Mesothelial cell of epicardium (in vitro differentiated cells): ENCODE measurements at regions not wholly inside any gene's neighbourhood (a gene's known extent, or its start where the extent isn't known, plus 50 kb on each side); places are given as distances from the start of the nearest gene placed in this dataset.

Source experiments
- DNase-seq, 2 experiments: peaks; one replicate each; pipeline ENCODE4 v3.0.0; 2021; ENCODE audit warnings: low spot score in 2 of 2; ENCODE audit not compliant: unreplicated experiment in 2 of 2
- H3K27ac Mint-ChIP-seq: 2 replicates; pipeline ENCODE4 v1.8.0; 2021; ENCODE audit warnings: mixed read lengths
- H3K27me3 Mint-ChIP-seq: 2 replicates; pipeline ENCODE4 v1.8.0; 2021; ENCODE audit warnings: low read depth, mixed read lengths
- H3K36me3 Mint-ChIP-seq: 2 replicates; pipeline ENCODE4 v1.8.0; 2021; ENCODE audit warnings: mixed read lengths
- H3K4me1 Mint-ChIP-seq: 2 replicates; pipeline ENCODE4 v1.8.0; 2021; ENCODE audit warnings: mixed read lengths
- H3K4me3 Mint-ChIP-seq: 2 replicates; pipeline ENCODE4 v1.8.0; 2021; ENCODE audit warnings: mild to moderate bottlenecking, moderate library complexity, mixed read lengths
- H3K9me3 Mint-ChIP-seq: 2 replicates; pipeline ENCODE4 v1.8.0; 2021; ENCODE audit warnings: mixed read lengths
- CTCF ChIP-seq: fragments of 200-600 bp; sonication (generic); IDR thresholded peaks from one replicate; pipeline ENCODE4 v1.5.0; 2021; ENCODE audit warnings: antibody characterized with exemption; ENCODE audit not compliant: unreplicated experiment

- Mint-ChIP-seq H3K4me1 (no peaks in the 10 kb centered on the region), H3K9me3 (peaks cover 2% of the 10 kb centered on the region), H3K27me3 (peaks cover 30% of the 10 kb centered on the region), H3K27ac (no peak overlapping the region), H3K36me3 (no peaks in the 10 kb centered on the region), H3K4me3 (no peak overlapping the region)
- no peak for TF ChIP-seq CTCF
- no peak for DNase-seq
These were observed 492.0 kb upstream of the RUNX1 start for GRCh38 chr21:35540950-35541638.

- H3K36me3 Mint-ChIP-seq = no peaks in the 10 kb centered on the region
- no peaks in the 10 kb centered on the region for H3K4me1 Mint-ChIP-seq
- no peak for DNase-seq
- peaks cover 18% of the 10 kb centered on the region for H3K9me3 Mint-ChIP-seq
- H3K27ac Mint-ChIP-seq = no peak overlapping the region
- peaks cover 26% of the 10 kb centered on the region for H3K27me3 Mint-ChIP-seq
- TF ChIP-seq CTCF = no peak
- H3K4me3 Mint-ChIP-seq = no peak overlapping the region
These were observed 489.3 kb upstream of the RUNX1 start for GRCh38 chr21:35538386-35538785.

DNA sequence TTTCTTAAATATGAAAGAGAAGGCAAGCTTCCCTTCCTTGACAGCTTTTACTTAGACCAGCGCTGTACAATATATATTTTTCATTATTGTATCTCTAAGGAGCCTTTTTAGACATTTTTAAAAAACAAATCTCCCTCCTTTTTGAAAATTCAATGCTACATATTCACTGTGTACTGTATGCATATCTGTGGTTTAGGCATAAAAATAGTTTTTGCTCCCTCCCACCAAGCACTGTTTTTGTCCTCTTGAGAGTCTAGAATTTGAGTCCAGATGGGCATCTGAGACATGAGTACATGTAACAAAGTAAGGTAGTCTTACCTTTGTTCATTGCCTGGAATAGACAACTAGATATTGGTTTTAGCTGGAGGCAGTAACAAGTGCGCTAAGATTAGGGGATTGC, 488.5 kb upstream of the RUNX1 start:
- H3K27me3 Mint-ChIP-seq = peaks cover 25% of the 10 kb centered on the region
- DNase-seq = no peak
- no peaks in the 10 kb centered on the region for H3K4me1 Mint-ChIP-seq
- TF ChIP-seq CTCF = no peak
- no peaks in the 10 kb centered on the region for H3K36me3 Mint-ChIP-seq
- H3K9me3 Mint-ChIP-seq = peaks cover 18% of the 10 kb centered on the region
- H3K27ac Mint-ChIP-seq = no peak overlapping the region
- H3K4me3 Mint-ChIP-seq = no peak overlapping the region

- Mint-ChIP-seq H3K4me3 (no peak overlapping the region), H3K9me3 (peaks cover 18% of the 10 kb centered on the region), H3K4me1 (peaks cover 11% of the 10 kb centered on the region), H3K36me3 (no peaks in the 10 kb centered on the region), H3K27me3 (peaks cover 17% of the 10 kb centered on the region), H3K27ac (no peak overlapping the region)
- DNase-seq = no peak
- no peak for TF ChIP-seq CTCF
These were observed 484.8 kb upstream of the RUNX1 start for GRCh38 chr21:35533893-35534292.

- Mint-ChIP-seq H3K4me1 (peaks cover 22% of the 10 kb centered on the region), H3K9me3 (peaks cover 13% of the 10 kb centered on the region), H3K36me3 (no peaks in the 10 kb centered on the region), H3K4me3 (no peak overlapping the region), H3K27me3 (peaks cover 12% of the 10 kb centered on the region), H3K27ac (no peak overlapping the region)
- TF ChIP-seq CTCF = no peak
- no peak for DNase-seq
These were observed 481.7 kb upstream of the RUNX1 start for GRCh38 chr21:35530766-35531165.
